Stimulated activated CD4-positive, alpha-beta T cell treated with anti-CD3 and anti-CD28 coated beads, Interleukin-2, amount 100 ng/mL, for 4 hours (primary cell): ENCODE measurements at regions not wholly inside any gene's neighbourhood (a gene's known extent, or its start where the extent isn't known, plus 50 kb on each side); places are given as distances from the start of the nearest gene placed in this dataset.

Experiments used
- DNase-seq: peaks from one replicate; pipeline ENCODE4 v3.0.0-alpha.2; 2020; ENCODE audit warnings: low read depth

- DNase-seq = no peak
Measured at GRCh38 chr3:189117087-189117486, 54.7 kb upstream of the TPRG1 start.

- DNase-seq = no peak
Measured at GRCh38 chr3:189118896-189119295, 52.9 kb upstream of the TPRG1 start.

- DNase-seq = no peak
Measured at GRCh38 chr3:189119950-189120349, 51.8 kb upstream of the TPRG1 start.

GRCh38 chr3:189121092-189121491, 50.7 kb upstream of the TPRG1 start:
- DNase-seq = no peak
